ENCODE measurements at regions not wholly inside any gene's neighbourhood (a gene's known extent, or its start where the extent isn't known, plus 50 kb on each side); places are given as distances from the start of the nearest gene placed in this dataset.

GRCh38 chr2:59993726-59994125 lies 559.7 kb downstream of the BCL11A start:
- H3K4me1 ChIP-seq (replicated peaks in 1 of 4; ENCODE audit: control insufficient read depth in 3 of 4, insufficient read depth in 4 of 4, low read length in 3 of 4) = no peaks in the 10 kb centered on the region
- POLR2A ChIA-PET (ENCODE audit: partially characterized antibody) = no interaction called here
- CTCF ChIA-PET (ENCODE audit: partially characterized antibody) = no interaction called here
- TF ChIP-seq HDAC2 (IDR thresholded peaks at IDR 0.05; ENCODE audit: borderline replicate concordance in 1 of 2, low read depth in 2 of 2, low read length in 2 of 2) (no peak), NRF1 (IDR thresholded peaks at IDR 0.05; ENCODE audit: low read depth, low read length) (no peak), FOSL1 (IDR thresholded peaks at IDR 0.05; ENCODE audit: insufficient read depth, low read depth, low read length) (no peak), KDM5A (IDR thresholded peaks at IDR 0.05; ENCODE audit: low read length) (no peak), POLR2AphosphoS5 (IDR thresholded peaks at IDR 0.05; ENCODE audit: low read depth, low read length) (no peak), SUZ12 (IDR thresholded peaks at IDR 0.05; ENCODE audit: low read length) (no peak), KDM1A (IDR thresholded peaks at IDR 0.05; ENCODE audit: borderline replicate concordance, low read length) (no peak), TCF12 (IDR thresholded peaks at IDR 0.05; ENCODE audit: low read depth, low read length) (no peak), RNF2 (IDR thresholded peaks at IDR 0.05; ENCODE audit: borderline replicate concordance, low read depth, low read length, missing control alignments, poor library complexity, severe bottlenecking) (no peak), SIX5 (IDR thresholded peaks at IDR 0.05; ENCODE audit: low read depth, low read length) (no peak), CEBPB (IDR thresholded peaks at IDR 0.05; ENCODE audit: low read depth, low read length) (no peak), CTBP2 (IDR thresholded peaks at IDR 0.05; ENCODE audit: borderline replicate concordance, insufficient read depth, insufficient read length, low read length) (no peak)
- TF ChIP-seq, protein P1, sequence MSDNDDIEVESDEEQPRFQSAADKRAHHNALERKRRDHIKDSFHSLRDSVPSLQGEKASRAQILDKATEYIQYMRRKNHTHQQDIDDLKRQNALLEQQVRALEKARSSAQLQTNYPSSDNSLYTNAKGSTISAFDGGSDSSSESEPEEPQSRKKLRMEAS (IDR thresholded peaks at IDR 0.05) = no peak

More at GRCh38 chr2:59993726-59994125, 559.7 kb downstream of the BCL11A start:
- Histone ChIP-seq H2AFZ (ENCODE audit: low read length) (no peak overlapping the region), H3K79me1 (ENCODE audit: low read depth, low read length) (no peaks in the 10 kb centered on the region), H2BK5ac (ENCODE audit: low read depth, low read length) (no peak overlapping the region), H2BK120ac (replicated peaks; ENCODE audit: low read depth, low read length) (no peak overlapping the region), H4K91ac (replicated peaks; ENCODE audit: insufficient read length, low read length) (no peak overlapping the region), H3K4me2 (ENCODE audit: insufficient read depth in 1 of 2, low read depth in 2 of 2, low read length in 2 of 2) (no peak overlapping the region), H2BK20ac (ENCODE audit: low read length) (no peak overlapping the region), H2BK12ac (ENCODE audit: low read depth, low read length) (no peak overlapping the region), H3K27ac (ENCODE audit: low read depth, low read length) (no peak overlapping the region), H4K5ac (ENCODE audit: insufficient read length, low read depth, low read length) (no peak overlapping the region), H2BK15ac (ENCODE audit: low read length) (no peak overlapping the region), H3K9ac (replicated peaks in 1 of 4; ENCODE audit: extremely low read depth in 1 of 4, low read depth in 3 of 4, low read length in 3 of 4) (no peak overlapping the region), H3K23ac (ENCODE audit: insufficient read length) (no peak overlapping the region), H3K23me2 (ENCODE audit: low read depth, low read length) (no peaks in the 10 kb centered on the region; the same call in 1 of the 2 replicates), H3K27me3 (replicated peaks in 1 of 4; ENCODE audit: control insufficient read depth in 3 of 4, extremely low read depth in 1 of 4, insufficient read depth in 3 of 4, low read length in 3 of 4) (no peaks in the 10 kb centered on the region), H3K9me3 (ENCODE audit: insufficient read depth in 2 of 2, low read depth in 1 of 2, low read length in 1 of 2) (no peaks in the 10 kb centered on the region), H3K56ac (replicated peaks; ENCODE audit: insufficient read length, low read depth, low read length) (no peak overlapping the region), H3K4ac (replicated peaks; ENCODE audit: insufficient read length, low read depth, low read length) (no peak overlapping the region), H3K14ac (ENCODE audit: insufficient read length) (no peak overlapping the region), H4K20me1 (replicated peaks in 1 of 2; ENCODE audit: control insufficient read depth in 1 of 2, insufficient read depth in 2 of 2, low read length in 2 of 2) (no peaks in the 10 kb centered on the region), H3K18ac (ENCODE audit: extremely low read depth, low read length) (no peak overlapping the region), H3K36me3 (ENCODE audit: control insufficient read depth in 2 of 4, insufficient read depth in 4 of 4, low read length in 3 of 4) (no peaks in the 10 kb centered on the region), H3K79me2 (ENCODE audit: control insufficient read depth in 1 of 2, insufficient read depth in 2 of 2, low read length in 2 of 2) (no peaks in the 10 kb centered on the region), H2AK5ac (ENCODE audit: low read depth, low read length) (no peak overlapping the region), H3K4me3 (ENCODE audit: extremely low read depth in 1 of 4, insufficient read depth in 2 of 4, low read depth in 3 of 4, low read length in 4 of 4) (no peak overlapping the region), H4K8ac (ENCODE audit: extremely low read depth, insufficient read depth, low read length) (no peak overlapping the region)
- WGBS, 2 experiments (ENCODE audit: extremely low coverage in 1 of 2, insufficient coverage in 1 of 2, insufficient read length in 1 of 2, insufficient replicate concordance in 2 of 2, low coverage in 1 of 2, low lambda C conversion rate in 2 of 2, missing lambda C conversion rate in 1 of 2) = 91% methylated on average over 2 of the region's 2 CpGs; no CpG with 5 or more reads in 1 of the 2 experiments
- no peak for FAIRE-seq
- no peak for DNase-seq (ENCODE audit: low read depth in 1 of 2, low spot score in 2 of 2)
